Activated naive CD8-positive, alpha-beta T cell treated with anti-CD3 and anti-CD28 coated beads, Interleukin-2, amount 10 ng/mL, durations not matched to agents 7 days and 5 days (primary cell): ENCODE measurements at regions not wholly inside any gene's neighbourhood (a gene's known extent, or its start where the extent isn't known, plus 50 kb on each side); places are given as distances from the start of the nearest gene placed in this dataset.
"Not testable (repeated sequence)": the region's sequence is repeated elsewhere in the genome, so short reads cannot be mapped to it uniquely, and the experiment has no call there.

Source experiments
- ATAC-seq: fragments of 150-1000 bp; cut with Tn5 transposase; one replicate; pipeline ENCODE4 v1.10.0; 2021; ENCODE audit warnings: low read depth, moderate library complexity
- POLR2A ChIA-PET: fragments of 350-600 bp; sonication (Branson Sonifier 250); formaldehyde crosslinking; loops from one replicate; lab custom pipeline; 2021; ENCODE audit warnings: antibody characterized with exemption; lab: Charles Lee
- DNase-seq: peaks from one replicate; pipeline ENCODE4 v3.0.0; 2021
- H3K27ac Mint-ChIP-seq: one replicate; pipeline ENCODE4 v1.8.0; 2022; ENCODE audit warnings: mild to moderate bottlenecking, mixed read lengths
- H3K27me3 Mint-ChIP-seq: one replicate; pipeline ENCODE4 v1.8.0; 2022; ENCODE audit warnings: mild to moderate bottlenecking, moderate library complexity, mixed read lengths
- H3K36me3 Mint-ChIP-seq: one replicate; pipeline ENCODE4 v1.8.0; 2021; ENCODE audit warnings: mild to moderate bottlenecking, mixed read lengths
- H3K4me1 Mint-ChIP-seq: one replicate; pipeline ENCODE4 v1.8.0; 2021; ENCODE audit warnings: mixed read lengths
- H3K4me3 Mint-ChIP-seq: one replicate; pipeline ENCODE4 v1.8.0; 2022; ENCODE audit warnings: mild to moderate bottlenecking, moderate library complexity, mixed read lengths
- H3K9me3 Mint-ChIP-seq: one replicate; pipeline ENCODE4 v1.8.0; 2021; ENCODE audit warnings: mixed read lengths

DNA sequence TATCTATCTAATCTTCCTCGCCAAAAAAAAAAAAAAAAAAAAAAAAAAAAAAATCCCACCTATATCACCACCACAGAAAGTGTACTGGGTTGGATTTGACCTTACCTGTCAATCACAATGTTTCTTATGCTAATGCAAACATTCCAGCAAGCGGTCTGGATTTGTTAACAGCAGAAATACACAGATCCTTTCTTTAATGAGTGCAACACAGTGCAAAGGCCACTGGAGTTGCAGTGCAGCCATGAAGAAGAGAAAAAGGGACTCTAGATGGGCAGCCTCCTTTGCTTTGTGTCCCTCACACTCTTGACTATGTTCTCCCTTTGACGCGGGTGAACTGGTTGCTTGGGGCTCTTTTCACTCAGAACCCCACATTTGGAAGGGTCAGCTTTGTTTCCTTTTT lies 127.3 kb upstream of the PRKCQ start:
- Mint-ChIP-seq H3K36me3 (no peaks in the 10 kb centered on the region), H3K27me3 (peaks cover 45% of the 10 kb centered on the region), H3K27ac (no peak overlapping the region), H3K4me3 (no peak overlapping the region), H3K4me1 (peaks cover 4% of the 10 kb centered on the region), H3K9me3 (no peaks in the 10 kb centered on the region)
- ATAC-seq: no peak
- no peak for DNase-seq
- POLR2A ChIA-PET: no interaction called here

DNA sequence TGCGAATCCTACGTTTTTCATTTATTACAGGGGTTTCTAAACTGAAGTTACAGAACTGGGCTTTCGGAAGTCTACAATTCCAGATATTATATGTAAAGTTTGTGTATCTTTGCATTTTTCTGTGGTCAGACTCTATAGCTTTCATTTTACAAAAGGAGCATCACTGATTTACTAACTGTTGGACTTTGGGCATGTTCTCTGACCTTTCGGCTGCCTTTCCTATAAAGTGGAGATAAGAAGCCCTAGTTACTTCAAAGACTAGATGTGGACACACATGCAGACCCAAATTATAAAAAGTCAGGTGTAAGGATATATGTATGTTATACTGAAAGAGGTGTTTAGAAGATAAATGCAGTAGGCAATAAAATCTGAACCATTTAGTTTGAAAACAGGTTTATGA lies 126.6 kb upstream of the PRKCQ start:
- Mint-ChIP-seq H3K9me3 (no peaks in the 10 kb centered on the region), H3K4me3 (no peak overlapping the region), H3K27ac (no peak overlapping the region), H3K27me3 (peaks cover 43% of the 10 kb centered on the region), H3K4me1 (peaks cover 4% of the 10 kb centered on the region), H3K36me3 (no peaks in the 10 kb centered on the region)
- ATAC-seq (no peak), DNase-seq (no peak)
- POLR2A ChIA-PET: interaction anchor here (0.7 kb wide), 1 partner anchor 10 kb away, joined by 3 read pairs; no protein-coding TSS in a partner anchor

DNA sequence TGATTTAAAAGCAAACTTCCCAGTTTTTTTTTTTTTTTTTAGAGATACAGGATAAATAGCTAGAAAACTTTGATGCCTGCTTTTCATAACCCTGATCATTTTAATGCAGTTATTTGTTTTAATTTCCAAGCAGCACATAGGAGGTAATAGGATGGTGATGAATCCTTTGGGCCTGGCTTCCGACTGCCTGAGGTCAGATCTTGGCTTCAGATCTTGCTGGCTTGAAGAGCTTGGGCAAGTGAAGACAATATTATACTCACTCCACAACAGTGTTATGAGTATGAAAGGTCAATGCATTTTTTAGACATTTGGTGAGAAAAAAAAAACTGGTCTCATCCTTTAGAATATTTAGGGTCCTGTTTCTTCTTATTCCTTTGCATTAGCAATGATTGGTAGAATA lies 124.8 kb upstream of the PRKCQ start:
- no peaks in the 10 kb centered on the region for H3K36me3 Mint-ChIP-seq
- H3K4me1 Mint-ChIP-seq: peaks cover 3% of the 10 kb centered on the region
- peaks cover 35% of the 10 kb centered on the region for H3K27me3 Mint-ChIP-seq
- ATAC-seq: no peak
- no peak for DNase-seq
- H3K27ac Mint-ChIP-seq: no peak overlapping the region
- H3K9me3 Mint-ChIP-seq: no peaks in the 10 kb centered on the region
- POLR2A ChIA-PET: no interaction called here
- no peak overlapping the region for H3K4me3 Mint-ChIP-seq

DNA sequence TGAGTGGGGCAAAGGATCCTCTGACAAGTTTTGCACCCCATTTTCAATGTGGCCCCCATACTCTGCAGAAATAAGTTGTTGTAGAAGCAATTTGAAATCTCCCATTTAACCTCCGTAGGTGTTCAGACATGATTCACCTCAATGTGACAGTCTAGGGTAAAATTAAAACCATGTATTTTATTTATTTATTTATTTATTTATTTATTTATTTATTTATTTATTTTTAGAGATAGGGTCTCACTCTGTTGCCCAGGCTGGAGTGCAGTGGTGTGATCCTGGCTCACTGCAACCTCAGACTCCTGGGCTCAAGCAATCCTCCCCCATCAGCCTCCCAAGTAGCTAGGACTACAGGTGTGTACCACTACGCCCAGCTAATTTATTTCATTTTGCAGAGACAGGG lies 122.8 kb upstream of the PRKCQ start:
- DNase-seq, H3K36me3 Mint-ChIP-seq, POLR2A ChIA-PET, H3K4me1 Mint-ChIP-seq, H3K27ac Mint-ChIP-seq, ATAC-seq, H3K4me3 Mint-ChIP-seq, H3K9me3 Mint-ChIP-seq: not testable (repeated sequence)
- H3K27me3 Mint-ChIP-seq: peaks cover 22% of the 10 kb centered on the region

DNA sequence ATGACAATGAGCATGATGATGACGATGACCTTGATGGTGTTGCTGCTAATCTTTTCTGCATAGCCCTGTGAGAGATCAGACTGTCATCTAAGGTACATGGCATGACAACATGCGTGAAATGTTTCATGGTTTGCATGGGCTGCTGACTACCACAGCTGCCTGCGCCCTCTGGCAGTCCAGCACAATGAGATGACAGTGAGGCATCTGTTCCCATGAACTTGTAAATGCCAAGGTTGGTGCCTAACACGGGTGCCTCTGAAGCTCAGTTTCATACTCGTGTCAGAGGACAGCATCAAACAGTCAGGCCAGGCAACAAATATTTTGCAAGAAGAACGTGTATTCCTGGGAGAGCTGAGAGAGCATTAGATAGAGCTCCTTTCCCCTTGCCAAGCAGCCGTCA lies 122.0 kb upstream of the PRKCQ start:
- H3K9me3 Mint-ChIP-seq: no peaks in the 10 kb centered on the region
- H3K4me1 Mint-ChIP-seq: no peaks in the 10 kb centered on the region
- no peak overlapping the region for H3K4me3 Mint-ChIP-seq
- H3K27me3 Mint-ChIP-seq: peaks cover 17% of the 10 kb centered on the region
- H3K27ac Mint-ChIP-seq: no peak overlapping the region
- ATAC-seq (no peak), DNase-seq (no peak)
- POLR2A ChIA-PET: no interaction called here
- H3K36me3 Mint-ChIP-seq: no peaks in the 10 kb centered on the region

DNA sequence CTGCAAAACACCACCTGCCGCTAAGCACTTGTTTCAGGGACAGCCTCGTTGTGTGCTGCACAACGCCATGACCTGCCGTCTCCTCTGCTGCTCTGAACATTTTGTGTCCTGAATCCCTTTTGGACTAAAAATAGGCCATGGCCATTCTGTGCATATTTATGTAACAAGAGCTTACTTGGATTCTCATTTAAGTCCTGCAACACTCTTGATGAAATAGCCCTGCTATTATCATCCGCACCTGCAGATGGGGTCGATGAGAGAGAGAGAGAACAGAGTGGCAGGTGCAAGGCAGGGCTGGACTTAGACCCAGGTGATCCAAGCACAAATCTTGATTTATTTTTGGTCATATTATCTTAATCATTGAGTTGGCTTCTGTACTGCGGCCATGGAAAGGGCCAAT lies 121.2 kb upstream of the PRKCQ start:
- no peak overlapping the region for H3K27ac Mint-ChIP-seq
- peaks cover 20% of the 10 kb centered on the region for H3K27me3 Mint-ChIP-seq

DNA sequence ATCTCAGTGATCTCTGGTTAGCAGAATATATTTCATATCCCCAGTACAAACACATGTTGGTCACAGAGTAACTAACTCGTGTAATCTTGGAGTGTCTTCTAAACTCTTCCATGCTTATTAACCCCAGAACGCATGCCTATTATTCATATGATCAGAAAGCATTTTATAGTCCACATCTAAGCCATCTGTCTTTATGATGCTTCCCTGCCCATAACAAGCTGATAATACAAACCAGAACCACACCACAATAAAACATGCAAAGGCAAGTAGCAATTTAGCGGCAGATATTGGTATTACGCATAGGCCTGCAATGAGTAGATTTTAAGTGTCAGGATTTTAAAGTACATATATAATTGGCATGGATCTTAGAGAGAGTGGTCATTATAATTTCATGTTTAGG lies 120.0 kb upstream of the PRKCQ start:
- peaks cover 19% of the 10 kb centered on the region for H3K27me3 Mint-ChIP-seq
- DNase-seq (no peak), ATAC-seq (no peak)
- H3K4me3 Mint-ChIP-seq: no peak overlapping the region
- no peaks in the 10 kb centered on the region for H3K9me3 Mint-ChIP-seq
- POLR2A ChIA-PET: no interaction called here
- no peak overlapping the region for H3K27ac Mint-ChIP-seq
- H3K4me1 Mint-ChIP-seq: no peaks in the 10 kb centered on the region
- no peaks in the 10 kb centered on the region for H3K36me3 Mint-ChIP-seq

More for the DNA sequence above, 121.2 kb upstream of the PRKCQ start:
- ATAC-seq: no peak
- DNase-seq: no peak
- H3K36me3 Mint-ChIP-seq: no peaks in the 10 kb centered on the region
- no peaks in the 10 kb centered on the region for H3K4me1 Mint-ChIP-seq
- no peak overlapping the region for H3K4me3 Mint-ChIP-seq
- POLR2A ChIA-PET: no interaction called here
- no peaks in the 10 kb centered on the region for H3K9me3 Mint-ChIP-seq

DNA sequence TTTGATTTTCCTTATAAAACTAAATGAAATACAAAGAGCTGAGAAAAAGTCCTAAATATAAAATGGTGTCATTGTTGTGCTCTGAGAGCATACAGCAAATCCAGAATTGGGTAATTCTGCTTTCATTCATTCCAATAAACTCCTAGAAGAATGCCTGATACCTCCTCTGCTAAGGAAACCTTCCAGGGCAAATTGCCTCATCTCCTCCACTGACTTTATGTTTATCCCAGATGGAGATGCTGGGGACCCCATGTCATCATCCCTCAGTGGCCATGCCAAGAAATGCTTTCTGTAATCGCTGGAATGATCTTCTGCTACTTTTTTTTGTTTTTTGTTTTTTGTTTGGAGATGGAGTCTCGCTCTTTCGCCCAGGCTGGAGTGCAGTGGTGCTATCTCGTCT lies 119.3 kb upstream of the PRKCQ start:
- Mint-ChIP-seq H3K27ac (no peak overlapping the region), H3K27me3 (peaks cover 14% of the 10 kb centered on the region), H3K4me1 (no peaks in the 10 kb centered on the region), H3K9me3 (no peaks in the 10 kb centered on the region), H3K4me3 (no peak overlapping the region), H3K36me3 (no peaks in the 10 kb centered on the region)
- ATAC-seq (no peak), DNase-seq (no peak)
- POLR2A ChIA-PET: no interaction called here

DNA sequence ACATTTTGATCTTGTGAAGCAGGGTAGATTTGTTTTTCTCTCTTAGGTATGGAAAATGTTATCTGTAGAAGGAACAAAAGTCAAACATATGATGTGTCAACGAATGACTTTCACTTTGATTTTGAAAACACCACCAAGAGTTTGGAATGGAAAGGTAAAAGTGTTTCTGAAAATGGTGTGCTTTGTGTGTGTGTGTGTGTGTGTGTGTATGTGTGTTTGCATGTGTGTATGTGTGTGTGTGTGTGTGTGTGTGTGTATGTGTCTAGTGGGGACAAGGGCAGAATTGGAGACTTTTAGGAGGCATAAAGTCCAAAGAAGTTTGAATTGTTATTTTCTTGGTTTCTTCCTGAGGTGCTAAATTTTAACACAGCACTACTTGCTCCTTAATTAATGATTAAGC lies 115.4 kb upstream of the PRKCQ start:
- Mint-ChIP-seq H3K36me3 (no peaks in the 10 kb centered on the region), H3K27ac (no peak overlapping the region), H3K9me3 (no peaks in the 10 kb centered on the region), H3K27me3 (peaks cover 22% of the 10 kb centered on the region), H3K4me1 (no peaks in the 10 kb centered on the region), H3K4me3 (no peak overlapping the region)
- POLR2A ChIA-PET: no interaction called here
- DNase-seq (no peak), ATAC-seq (no peak)

DNA sequence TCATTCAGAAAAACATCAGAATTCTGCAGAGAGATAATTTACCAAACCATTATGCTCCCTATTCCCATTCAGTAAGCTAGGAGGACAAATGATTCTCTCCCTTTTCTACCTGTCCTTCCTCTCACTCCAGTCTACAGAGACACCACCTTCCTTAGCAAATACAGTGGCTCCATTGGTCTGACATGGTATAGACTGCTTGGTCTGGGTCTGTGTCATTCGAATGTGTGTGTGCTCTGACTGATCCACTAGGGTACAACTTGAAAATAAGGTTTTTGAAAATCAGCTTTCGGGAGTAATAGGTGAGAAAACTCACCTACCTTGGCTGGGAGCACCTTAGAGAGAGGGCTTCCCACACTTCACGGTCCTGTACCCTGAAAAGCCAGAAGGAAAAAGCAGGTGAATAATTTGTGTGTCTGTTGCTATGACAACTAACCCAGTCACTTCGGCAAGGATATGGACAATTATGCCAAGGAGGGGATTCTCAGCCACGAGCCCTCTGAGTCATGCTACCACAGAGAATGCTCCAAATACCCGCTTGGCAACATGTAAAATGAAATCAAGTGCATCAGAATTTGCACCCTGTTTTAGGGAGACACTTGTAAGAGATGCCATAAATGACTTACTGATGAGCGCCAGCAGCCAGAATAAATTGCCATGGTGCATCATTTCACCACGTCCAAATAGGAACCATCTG lies 114.5 kb upstream of the PRKCQ start:
- no peaks in the 10 kb centered on the region for H3K4me1 Mint-ChIP-seq
- H3K27me3 Mint-ChIP-seq: peaks cover 22% of the 10 kb centered on the region
- DNase-seq: no peak
- no peak overlapping the region for H3K27ac Mint-ChIP-seq
- no peaks in the 10 kb centered on the region for H3K36me3 Mint-ChIP-seq
- no peaks in the 10 kb centered on the region for H3K9me3 Mint-ChIP-seq
- H3K4me3 Mint-ChIP-seq: no peak overlapping the region
- POLR2A ChIA-PET: no interaction called here
- no peak for ATAC-seq

DNA sequence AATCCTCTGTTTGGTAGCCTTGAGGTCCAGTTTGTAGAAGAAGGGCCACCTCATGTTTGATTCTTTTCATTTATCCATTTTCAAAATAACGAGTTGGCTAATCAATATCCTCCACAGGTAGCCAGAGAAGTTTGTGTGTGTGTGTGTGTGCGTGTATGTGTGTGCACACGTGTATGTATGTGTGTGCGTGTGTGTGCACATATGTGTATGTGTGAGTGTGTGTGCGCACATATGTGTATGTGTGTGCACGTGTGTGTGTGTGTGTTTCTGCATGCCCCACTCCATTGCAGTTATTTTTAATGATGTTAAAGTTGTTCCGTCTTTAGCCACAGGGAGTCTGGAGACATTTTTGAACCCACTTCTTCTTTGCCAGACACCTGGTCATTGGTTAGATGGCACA lies 112.8 kb upstream of the PRKCQ start:
- Mint-ChIP-seq H3K4me3 (no peak overlapping the region), H3K9me3 (no peaks in the 10 kb centered on the region), H3K36me3 (no peaks in the 10 kb centered on the region), H3K27ac (no peak overlapping the region), H3K27me3 (peaks cover 22% of the 10 kb centered on the region), H3K4me1 (no peaks in the 10 kb centered on the region)
- POLR2A ChIA-PET: no interaction called here
- ATAC-seq (no peak), DNase-seq (no peak)

DNA sequence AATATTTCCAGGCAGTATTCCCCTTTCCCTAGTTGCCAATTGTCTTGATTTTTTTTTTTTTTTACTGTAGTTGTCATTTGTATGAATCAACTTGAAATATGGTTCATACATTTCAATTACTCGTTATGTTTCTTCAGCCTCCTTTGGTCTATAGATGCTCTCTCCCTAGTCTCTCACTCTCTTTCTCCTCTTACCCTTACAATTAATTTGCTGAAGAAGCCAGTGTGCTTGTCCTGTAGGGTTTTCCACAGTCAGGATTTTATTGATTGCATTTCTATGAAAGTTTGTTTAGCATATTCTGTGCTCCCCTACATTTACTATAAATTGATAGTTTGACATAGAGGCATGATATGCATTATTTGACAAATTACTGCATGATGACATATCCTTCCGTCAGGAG lies 112.0 kb upstream of the PRKCQ start:
- POLR2A ChIA-PET: no interaction called here
- ATAC-seq: no peak
- Mint-ChIP-seq H3K27ac (no peak overlapping the region), H3K36me3 (no peaks in the 10 kb centered on the region), H3K4me1 (no peaks in the 10 kb centered on the region), H3K4me3 (no peak overlapping the region), H3K9me3 (no peaks in the 10 kb centered on the region), H3K27me3 (peaks cover 22% of the 10 kb centered on the region)
- DNase-seq: no peak

DNA sequence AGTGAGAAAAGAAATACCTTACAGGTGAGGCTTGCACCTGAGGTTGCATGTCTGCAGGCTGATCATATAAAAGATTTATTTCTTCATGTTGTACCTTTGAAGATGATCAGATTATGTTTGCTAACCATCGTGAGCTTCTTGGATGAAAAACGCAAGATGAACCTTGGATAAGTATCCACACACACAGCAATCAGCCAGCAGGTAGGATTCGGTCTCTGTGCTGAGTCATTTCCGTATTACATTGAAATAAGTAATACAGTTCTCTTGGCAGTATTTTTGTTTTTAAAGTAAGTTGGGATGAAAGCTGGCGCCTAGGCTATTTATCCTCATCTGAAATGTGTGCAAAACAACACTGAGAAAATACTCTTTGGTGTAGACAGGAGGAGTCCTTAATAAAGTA lies 109.0 kb upstream of the PRKCQ start:
- POLR2A ChIA-PET: no interaction called here
- H3K9me3 Mint-ChIP-seq: no peaks in the 10 kb centered on the region
- no peak overlapping the region for H3K27ac Mint-ChIP-seq
- ATAC-seq: no peak
- H3K4me1 Mint-ChIP-seq: peaks cover 3% of the 10 kb centered on the region
- H3K27me3 Mint-ChIP-seq: peaks cover 26% of the 10 kb centered on the region
- no peak for DNase-seq
- H3K36me3 Mint-ChIP-seq: no peaks in the 10 kb centered on the region
- H3K4me3 Mint-ChIP-seq: no peak overlapping the region

DNA sequence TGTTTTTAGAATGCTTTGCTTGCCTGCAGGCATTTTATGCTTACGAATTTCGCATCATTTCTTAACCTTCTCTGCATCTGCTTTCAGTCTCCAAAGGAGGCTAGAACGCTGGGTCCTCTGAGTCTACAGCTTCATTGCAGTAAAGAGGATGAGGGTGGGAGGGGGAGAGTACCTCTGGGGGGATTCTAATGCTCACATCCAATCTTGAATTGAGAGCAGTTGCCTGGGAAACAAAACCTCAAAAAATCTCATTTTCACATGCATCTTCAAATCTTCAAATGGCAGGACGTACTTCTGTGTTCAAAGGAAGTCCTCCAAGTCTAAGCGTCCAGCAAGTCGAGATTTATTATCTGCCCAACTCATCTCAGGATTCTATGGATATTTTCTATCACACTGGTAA lies 100.7 kb upstream of the PRKCQ start:
- no peak for ATAC-seq
- Mint-ChIP-seq H3K36me3 (no peaks in the 10 kb centered on the region), H3K27ac (no peak overlapping the region), H3K9me3 (no peaks in the 10 kb centered on the region), H3K27me3 (peaks cover 65% of the 10 kb centered on the region), H3K4me3 (no peak overlapping the region), H3K4me1 (peaks cover 4% of the 10 kb centered on the region)
- POLR2A ChIA-PET: no interaction called here
- no peak for DNase-seq

DNA sequence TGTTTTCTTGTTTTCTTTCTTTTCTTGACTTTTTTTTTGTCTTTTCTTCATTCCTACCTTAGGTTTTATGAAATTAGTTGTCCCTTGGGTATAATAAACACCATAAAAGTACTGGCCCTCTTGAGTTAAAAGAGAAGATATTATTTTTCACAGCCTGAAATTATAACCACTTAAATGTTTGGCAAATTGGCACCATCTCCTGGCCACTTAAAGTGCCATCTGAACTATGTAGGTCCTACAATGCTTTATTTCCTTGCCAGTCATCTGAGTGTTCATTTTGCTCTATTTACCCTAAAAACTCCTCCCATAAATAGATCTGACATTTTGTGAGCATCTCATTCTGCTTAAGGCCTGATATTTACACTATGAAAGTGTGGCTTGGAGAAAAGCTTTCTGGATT lies 98.9 kb upstream of the PRKCQ start:
- Mint-ChIP-seq H3K36me3 (no peaks in the 10 kb centered on the region), H3K27me3 (peaks cover 60% of the 10 kb centered on the region), H3K4me3 (no peak overlapping the region), H3K27ac (no peak overlapping the region), H3K4me1 (peaks cover 4% of the 10 kb centered on the region), H3K9me3 (no peaks in the 10 kb centered on the region)
- POLR2A ChIA-PET: no interaction called here
- DNase-seq (no peak), ATAC-seq (no peak)
